Fibroblast of lung (primary cell): ENCODE measurements at regions not wholly inside any gene's neighbourhood (a gene's known extent, or its start where the extent isn't known, plus 50 kb on each side); places are given as distances from the start of the nearest gene placed in this dataset.

Source experiments
- DNase-seq, 2 donors: peaks; one replicate each; pipeline versions ENCODE4 v3.0.0 to v3.0.0-alpha.2; 2010; ENCODE audit warnings: low read depth in 2 of 2
- H2AFZ ChIP-seq: 2 replicates; pipeline ENCODE4 v1.5.1; 2012; ENCODE audit warnings: low read length, control low read depth, inconsistent platforms
- H3K27ac ChIP-seq: 2 replicates; pipeline ENCODE4 v1.5.1; 2011; ENCODE audit warnings: low read length, control low read depth; ENCODE audit not compliant: insufficient read depth
- H3K27me3 ChIP-seq: 2 replicates; pipeline ENCODE4 v1.5.1; 2011; ENCODE audit warnings: mild to moderate bottlenecking, low read length; ENCODE audit not compliant: control insufficient read depth, insufficient read depth
- H3K36me3 ChIP-seq: 2 replicates; pipeline ENCODE4 v1.5.1; 2011; ENCODE audit warnings: low read length; ENCODE audit not compliant: control insufficient read depth, insufficient read depth
- H3K4me1 ChIP-seq: 2 replicates; pipeline ENCODE4 v1.5.1; 2011; ENCODE audit warnings: low read length; ENCODE audit not compliant: control insufficient read depth, insufficient read depth; ENCODE audit errors: extremely low read depth
- H3K4me2 ChIP-seq: 2 replicates; pipeline ENCODE4 v1.5.1; 2011; ENCODE audit warnings: low read length, control low read depth; ENCODE audit not compliant: insufficient read depth; ENCODE audit errors: extremely low read depth
- H3K4me3 ChIP-seq, 4 experiments: fragments of 200-600 bp in 1 of 4; sonication (generic) in 1 of 4; replicated peaks in 1 of 4; 2 replicates each; pipeline ENCODE4 v1.5.1; 2011 to 2016; ENCODE audit warnings: low read length in 4 of 4, low read depth in 3 of 4, mild to moderate bottlenecking in 3 of 4, control low read depth in 2 of 4, inconsistent platforms in 1 of 4, mixed read lengths in 1 of 4; ENCODE audit not compliant: insufficient read depth in 1 of 4; ENCODE audit errors: control extremely low read depth in 1 of 4
- H3K79me2 ChIP-seq: 2 replicates; pipeline ENCODE4 v1.5.1; 2012; ENCODE audit warnings: mild to moderate bottlenecking, low read length, inconsistent platforms; ENCODE audit not compliant: control insufficient read depth, insufficient read depth
- H3K9ac ChIP-seq: 2 replicates; pipeline ENCODE4 v1.5.1; 2011; ENCODE audit warnings: mild to moderate bottlenecking, low read length, control low read depth; ENCODE audit not compliant: insufficient read depth
- H3K9me3 ChIP-seq: 2 replicates; pipeline ENCODE4 v1.5.1; 2012; ENCODE audit warnings: low read depth, low read length; ENCODE audit not compliant: control insufficient read depth, insufficient read depth
- H4K20me1 ChIP-seq: 2 replicates; pipeline ENCODE4 v1.5.1; 2011; ENCODE audit warnings: low read length; ENCODE audit not compliant: control insufficient read depth, insufficient read depth; ENCODE audit errors: extremely low read depth
- EZH2 ChIP-seq: IDR thresholded peaks from 2 replicates; pipeline ENCODE4 v1.5.1; 2012; ENCODE audit warnings: low read length, control low read depth, mild to moderate bottlenecking; ENCODE audit errors: missing control alignments
- TF ChIP-seq, protein P1 (sequence below), 2 donors: IDR thresholded peaks in 1 of 2; conservative IDR thresholded peaks in 1 of 2; 1 replicate in 1 of 2; 2 replicates in 1 of 2; pipeline ENCODE4 v1.5.1; 2011 to 2012; ENCODE audit warnings: low read length in 2 of 2, control low read depth in 1 of 2, inconsistent platforms in 1 of 2, low read depth in 1 of 2, mild to moderate bottlenecking in 1 of 2

DNA sequence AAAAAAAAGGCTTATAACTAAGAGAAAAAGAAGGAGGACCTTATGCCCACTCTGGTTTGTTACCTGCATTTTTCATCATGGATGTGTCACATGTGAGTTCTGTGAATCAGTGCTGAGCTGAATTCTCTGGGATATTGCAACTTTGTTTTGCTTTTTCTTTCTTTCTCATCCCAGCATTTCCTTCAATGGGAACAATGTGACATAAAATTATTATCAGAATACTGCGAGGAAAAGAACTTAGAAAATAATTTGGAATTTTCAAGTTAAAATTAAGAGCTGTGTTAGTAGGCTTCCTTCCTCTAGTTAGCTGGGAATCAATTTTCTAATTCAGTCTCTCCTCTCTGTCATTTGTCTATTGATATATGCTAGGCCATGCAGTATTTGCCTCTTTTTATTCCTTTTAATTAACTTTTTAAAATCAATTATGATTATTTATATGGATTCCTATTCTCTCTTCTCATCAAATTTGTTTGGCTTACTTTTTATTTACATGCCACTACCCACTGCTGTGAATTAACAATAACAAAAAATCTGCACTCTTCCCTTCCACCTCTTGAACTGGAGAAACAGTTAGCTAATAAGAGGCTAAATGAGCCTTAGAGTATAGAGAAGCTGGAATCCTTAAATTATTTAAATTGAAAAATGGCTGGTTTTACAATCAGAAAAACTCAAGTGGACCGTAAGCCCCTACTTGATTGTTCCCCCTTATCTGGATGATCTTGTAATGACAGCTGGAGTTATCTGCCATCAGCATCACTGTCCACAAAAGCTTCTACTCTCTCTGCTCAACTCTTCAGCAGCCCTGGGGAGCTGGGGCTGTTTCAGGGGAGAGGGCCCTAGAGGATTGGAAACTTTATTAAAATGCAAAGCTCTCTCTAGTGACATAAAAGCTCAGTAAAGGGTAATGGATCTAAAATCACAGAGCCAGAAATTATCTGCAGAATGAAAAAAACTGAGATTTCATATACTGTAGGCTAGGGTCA lies 95.3 kb upstream of the SOX2 start:
- Histone ChIP-seq H3K4me3 (no peak overlapping the region), H2AFZ (no peak overlapping the region), H3K36me3 (no peaks in the 10 kb centered on the region), H3K79me2 (no peaks in the 10 kb centered on the region), H3K27me3 (no peaks in the 10 kb centered on the region), H3K27ac (no peak overlapping the region), H4K20me1 (no peaks in the 10 kb centered on the region), H3K4me2 (no peak overlapping the region), H3K4me1 (no peaks in the 10 kb centered on the region), H3K9ac (no peak overlapping the region), H3K9me3 (no peaks in the 10 kb centered on the region)
- no peak for TF ChIP-seq EZH2
- TF ChIP-seq, protein P1, sequence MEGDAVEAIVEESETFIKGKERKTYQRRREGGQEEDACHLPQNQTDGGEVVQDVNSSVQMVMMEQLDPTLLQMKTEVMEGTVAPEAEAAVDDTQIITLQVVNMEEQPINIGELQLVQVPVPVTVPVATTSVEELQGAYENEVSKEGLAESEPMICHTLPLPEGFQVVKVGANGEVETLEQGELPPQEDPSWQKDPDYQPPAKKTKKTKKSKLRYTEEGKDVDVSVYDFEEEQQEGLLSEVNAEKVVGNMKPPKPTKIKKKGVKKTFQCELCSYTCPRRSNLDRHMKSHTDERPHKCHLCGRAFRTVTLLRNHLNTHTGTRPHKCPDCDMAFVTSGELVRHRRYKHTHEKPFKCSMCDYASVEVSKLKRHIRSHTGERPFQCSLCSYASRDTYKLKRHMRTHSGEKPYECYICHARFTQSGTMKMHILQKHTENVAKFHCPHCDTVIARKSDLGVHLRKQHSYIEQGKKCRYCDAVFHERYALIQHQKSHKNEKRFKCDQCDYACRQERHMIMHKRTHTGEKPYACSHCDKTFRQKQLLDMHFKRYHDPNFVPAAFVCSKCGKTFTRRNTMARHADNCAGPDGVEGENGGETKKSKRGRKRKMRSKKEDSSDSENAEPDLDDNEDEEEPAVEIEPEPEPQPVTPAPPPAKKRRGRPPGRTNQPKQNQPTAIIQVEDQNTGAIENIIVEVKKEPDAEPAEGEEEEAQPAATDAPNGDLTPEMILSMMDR (conservative IDR thresholded peaks at IDR 0.05 in 1 of 2, IDR thresholded peaks at IDR 0.05 in 1 of 2; ENCODE audit: low read depth in 1 of 2, low read length in 2 of 2): no peak
- DNase-seq: no peak

DNA sequence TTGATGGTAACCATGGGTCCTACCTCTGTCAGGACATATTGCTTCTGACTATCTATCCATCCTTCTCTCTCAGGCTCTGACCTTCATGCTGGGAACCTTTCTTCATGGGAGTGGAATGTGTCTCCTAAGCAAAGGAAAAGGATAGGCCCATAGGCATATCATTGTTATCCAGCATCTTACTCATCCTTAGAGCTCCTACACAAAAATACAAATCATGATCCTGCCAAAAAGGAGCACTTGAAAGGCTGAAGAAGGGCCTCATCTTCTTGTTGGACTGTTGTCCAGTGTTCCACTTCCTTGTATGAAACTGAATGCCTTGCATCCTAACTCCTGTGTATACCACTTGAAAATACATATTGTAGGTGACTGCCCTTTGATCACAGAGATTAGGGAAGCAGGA lies 96.1 kb upstream of the SOX2 start:
- no peak overlapping the region for H3K4me3 ChIP-seq
- no peak for TF ChIP-seq EZH2
- TF ChIP-seq, protein P1 (conservative IDR thresholded peaks at IDR 0.05 in 1 of 2, IDR thresholded peaks at IDR 0.05 in 1 of 2; ENCODE audit: low read depth in 1 of 2, low read length in 2 of 2): no peak
- H3K27ac ChIP-seq: no peak overlapping the region
- H3K27me3 ChIP-seq: no peaks in the 10 kb centered on the region
- H3K36me3 ChIP-seq: no peaks in the 10 kb centered on the region
- no peaks in the 10 kb centered on the region for H4K20me1 ChIP-seq
- no peak overlapping the region for H3K4me2 ChIP-seq
- no peak overlapping the region for H2AFZ ChIP-seq
- H3K9me3 ChIP-seq: no peaks in the 10 kb centered on the region
- H3K9ac ChIP-seq: no peak overlapping the region
- no peak for DNase-seq
- no peaks in the 10 kb centered on the region for H3K79me2 ChIP-seq
- no peaks in the 10 kb centered on the region for H3K4me1 ChIP-seq

DNA sequence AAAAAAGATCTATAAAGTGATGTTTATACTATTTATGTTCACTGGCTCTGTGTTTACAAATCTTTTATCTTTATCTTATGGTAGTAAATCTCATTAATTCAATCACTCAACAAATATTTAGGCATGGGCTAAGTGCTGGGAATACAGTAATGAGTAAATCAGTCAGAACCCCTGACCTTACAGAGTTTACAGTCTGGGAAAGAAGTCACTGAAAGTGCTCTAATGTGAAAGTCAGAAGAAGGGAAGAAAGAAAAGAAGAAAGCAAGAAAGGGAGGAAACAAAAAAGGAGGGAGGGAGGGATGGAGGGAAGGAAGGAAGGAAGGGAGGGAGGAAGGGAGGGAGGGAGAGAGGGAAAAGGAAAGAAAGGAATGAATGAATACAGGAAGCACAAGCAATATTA lies 96.8 kb upstream of the SOX2 start:
- no peaks in the 10 kb centered on the region for H3K4me1 ChIP-seq
- no peak for TF ChIP-seq EZH2
- TF ChIP-seq, protein P1 (conservative IDR thresholded peaks at IDR 0.05 in 1 of 2, IDR thresholded peaks at IDR 0.05 in 1 of 2; ENCODE audit: low read depth in 1 of 2, low read length in 2 of 2): no peak
- H3K9me3 ChIP-seq: no peaks in the 10 kb centered on the region
- no peak for DNase-seq
- H4K20me1 ChIP-seq: no peaks in the 10 kb centered on the region
- no peaks in the 10 kb centered on the region for H3K36me3 ChIP-seq
- no peak overlapping the region for H3K4me2 ChIP-seq
- H3K9ac ChIP-seq: no peak overlapping the region
- H3K27ac ChIP-seq: no peak overlapping the region
- no peaks in the 10 kb centered on the region for H3K27me3 ChIP-seq
- H3K4me3 ChIP-seq: no peak overlapping the region
- H3K79me2 ChIP-seq: no peaks in the 10 kb centered on the region
- H2AFZ ChIP-seq: no peak overlapping the region
